NCI-H146 treated with DMSO at 0.1 percent for 48 hours (cell line): ENCODE measurements at regions not wholly inside any gene's neighbourhood (a gene's known extent, or its start where the extent isn't known, plus 50 kb on each side); places are given as distances from the start of the nearest gene placed in this dataset.
"Not testable (repeated sequence)": the region's sequence is repeated elsewhere in the genome, so short reads cannot be mapped to it uniquely, and the experiment has no call there.

Experiments used
- DNase-seq: peaks from one replicate; lab custom pipeline; 2025; ENCODE audit not compliant: unreplicated experiment; lab: John Stamatoyannopoulos, UW

DNA sequence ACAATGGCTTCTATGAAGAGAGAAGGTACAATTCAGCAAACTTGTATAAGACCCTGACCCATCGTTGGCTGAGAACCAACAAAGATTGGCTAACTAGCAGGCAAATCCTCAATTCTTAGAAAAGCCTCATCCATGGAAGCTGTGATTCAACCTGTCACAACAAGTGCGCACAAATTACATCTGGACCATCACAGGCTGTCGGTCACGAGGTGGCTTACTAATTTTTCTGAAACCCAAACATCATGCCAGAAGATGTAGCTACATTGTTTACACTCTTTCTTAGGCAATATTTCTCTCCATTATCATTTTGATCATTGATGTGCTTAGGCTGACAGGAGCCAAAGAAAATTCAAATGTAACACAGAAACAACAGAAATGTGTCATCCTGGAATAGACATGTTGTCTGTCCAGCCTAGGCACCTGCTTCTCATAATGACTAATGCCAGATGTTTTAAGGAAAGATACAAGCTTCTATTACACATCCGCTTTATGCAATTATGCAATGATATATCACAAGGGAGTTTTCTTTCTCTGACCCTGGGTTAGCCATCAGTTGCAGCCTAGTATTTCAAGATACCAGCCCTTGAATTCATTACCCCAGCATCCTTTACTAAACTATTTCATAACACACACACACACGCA is 92.9 kb upstream of the DIO2 start:
- no peak for DNase-seq

DNA sequence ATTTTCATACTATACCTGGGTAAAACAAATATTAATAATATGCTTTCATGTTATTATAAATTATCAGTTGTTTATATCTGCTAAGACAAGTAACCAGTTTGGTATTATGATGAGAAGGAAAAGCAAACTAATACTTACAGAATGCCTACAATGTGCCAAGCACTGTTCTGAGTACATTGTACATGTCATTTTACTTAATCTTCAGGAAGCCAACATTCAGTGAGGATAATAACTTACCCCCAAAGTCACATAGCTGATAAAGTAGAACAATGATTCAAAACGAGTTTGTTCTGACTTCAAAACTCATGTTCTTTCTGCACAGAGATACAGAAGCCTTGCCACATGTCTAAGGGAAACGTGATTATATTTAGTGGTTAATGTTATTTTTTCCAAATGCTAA is 89.0 kb upstream of the DIO2 start:
- DNase-seq: no peak

DNA sequence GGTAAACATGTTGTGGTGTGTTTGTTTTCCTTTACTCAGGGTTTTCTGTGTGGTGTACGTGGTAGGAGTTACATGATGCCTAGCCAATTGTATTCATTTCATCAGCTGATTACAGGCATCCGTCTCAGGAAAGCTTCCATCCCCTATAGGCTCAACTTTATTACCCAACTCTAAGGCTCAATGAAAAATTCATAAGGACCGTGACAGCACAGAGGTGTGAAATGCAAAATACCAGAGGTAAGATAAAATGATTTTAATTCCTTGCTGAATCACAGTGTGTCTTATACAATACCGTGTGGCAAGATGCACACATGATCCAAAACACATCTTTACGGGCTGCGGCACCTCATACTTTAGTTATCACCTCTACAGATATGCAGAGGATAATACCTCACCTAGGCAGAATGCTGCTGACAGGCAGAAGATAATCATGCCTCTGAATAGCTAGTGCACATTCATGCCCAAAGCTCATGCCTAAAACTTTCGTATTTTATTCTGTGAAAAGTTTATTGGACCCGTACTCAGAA is 87.2 kb upstream of the DIO2 start:
- DNase-seq: no peak

DNA sequence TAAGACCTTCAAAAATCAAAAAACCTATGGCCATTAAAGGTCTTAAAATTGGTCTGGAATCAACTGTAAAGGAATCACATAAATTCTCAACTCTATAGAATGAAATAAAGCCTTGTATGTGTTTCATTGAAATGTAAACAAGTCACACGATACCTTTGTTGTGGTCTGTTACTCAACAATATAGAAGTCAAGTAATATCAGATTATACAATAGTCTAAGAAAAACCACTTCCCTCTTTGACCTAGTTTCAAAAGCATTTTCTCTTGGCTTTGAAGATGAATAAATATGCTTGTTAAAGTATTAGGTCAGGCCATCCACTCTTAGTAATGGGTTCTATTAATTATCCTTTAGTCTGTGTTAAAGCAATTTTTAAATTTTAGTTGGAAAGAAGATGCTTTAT is 79.8 kb upstream of the DIO2 start:
- no peak for DNase-seq

DNA sequence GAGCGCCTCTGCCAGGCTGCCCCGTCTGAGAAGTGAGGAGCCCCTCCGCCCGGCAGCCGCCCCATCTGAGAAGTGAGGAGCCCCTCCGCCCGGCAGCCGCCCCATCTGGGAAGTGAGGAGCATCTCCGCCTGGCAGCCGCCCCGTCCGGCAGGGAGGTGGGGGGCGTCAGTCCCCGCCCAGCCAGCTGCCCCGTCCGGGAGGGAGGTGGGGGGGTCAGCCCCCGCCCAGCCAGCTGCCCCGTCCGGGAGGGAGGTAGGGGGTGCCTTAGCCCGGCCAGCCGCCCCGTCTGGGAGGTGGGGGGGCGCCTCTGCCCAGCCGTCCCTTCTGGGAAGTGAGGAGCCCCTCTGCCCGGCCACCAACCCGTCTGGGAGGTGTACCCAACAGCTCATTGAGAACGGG is 75.4 kb upstream of the DIO2 start:
- DNase-seq: not testable (repeated sequence)

- no peak for DNase-seq
Observed at GRCh38 chr14:80278293-80279023, 67.2 kb upstream of the DIO2 start.

DNA sequence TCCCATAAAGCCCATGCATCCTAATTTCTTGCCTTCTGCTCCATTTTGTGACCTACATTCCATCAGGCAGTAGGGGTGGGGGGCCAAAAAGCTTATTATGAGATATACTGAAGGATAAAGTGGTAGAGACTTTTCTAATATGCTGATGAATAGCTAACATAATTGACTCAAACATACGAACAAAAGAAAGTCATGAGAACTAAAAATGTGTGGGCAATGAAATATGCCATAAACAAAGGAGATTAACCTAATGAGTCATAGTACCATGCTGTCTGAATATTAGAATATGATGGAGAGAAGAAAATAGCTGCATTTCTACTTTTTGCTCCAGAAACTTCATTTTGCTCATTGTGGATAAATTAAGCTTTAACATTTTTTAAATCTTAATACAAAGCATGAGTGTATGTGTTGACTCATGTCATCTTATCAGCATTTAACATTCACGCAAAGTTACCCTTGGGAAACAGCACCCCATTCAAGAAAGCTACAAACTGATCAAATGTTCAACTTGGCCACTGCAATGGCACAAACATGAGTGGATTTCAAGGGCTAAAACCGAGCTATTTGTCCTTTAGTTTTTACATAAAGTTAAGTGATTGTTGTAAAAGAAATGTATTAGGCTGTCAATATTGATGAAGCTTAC is 64.0 kb upstream of the DIO2 start:
- DNase-seq: no peak

DNA sequence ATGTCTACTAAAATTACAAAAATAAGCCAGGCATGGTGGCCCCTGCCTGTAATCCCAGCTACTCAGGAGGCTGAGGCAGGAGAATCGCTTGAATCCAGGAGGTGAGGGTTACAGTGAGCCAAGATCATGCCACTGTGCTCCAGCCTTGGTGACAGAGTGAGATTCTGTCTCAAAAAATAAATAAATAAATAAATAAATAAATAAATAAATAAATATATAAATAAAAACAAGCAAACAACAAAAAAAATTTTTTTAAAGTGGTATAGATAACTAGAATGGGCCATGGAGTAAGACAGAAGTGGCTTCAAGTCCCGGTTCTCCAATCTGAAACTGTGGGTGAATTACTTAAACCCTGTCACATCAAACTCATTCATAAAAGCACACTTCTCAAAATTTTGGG is 63.0 kb upstream of the DIO2 start:
- not testable (repeated sequence) for DNase-seq

DNA sequence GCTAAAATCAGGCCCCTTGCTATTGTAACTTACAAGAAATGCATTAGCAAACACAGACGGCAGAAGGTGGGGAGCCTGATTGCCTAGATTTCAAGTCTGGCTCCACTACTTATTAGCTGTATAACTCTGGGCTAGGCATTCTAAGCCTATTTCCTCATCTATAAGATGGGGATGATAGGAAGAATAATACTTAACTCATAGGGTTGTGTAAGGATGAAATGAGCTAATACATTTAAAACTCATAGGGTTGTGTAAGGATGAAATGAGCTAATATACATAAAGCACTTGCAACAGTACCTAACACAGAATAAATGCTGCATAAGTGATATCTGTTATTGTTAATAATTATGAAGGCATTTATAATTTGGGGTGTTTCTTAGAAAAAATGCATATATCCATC is 60.1 kb upstream of the DIO2 start:
- no peak for DNase-seq

DNA sequence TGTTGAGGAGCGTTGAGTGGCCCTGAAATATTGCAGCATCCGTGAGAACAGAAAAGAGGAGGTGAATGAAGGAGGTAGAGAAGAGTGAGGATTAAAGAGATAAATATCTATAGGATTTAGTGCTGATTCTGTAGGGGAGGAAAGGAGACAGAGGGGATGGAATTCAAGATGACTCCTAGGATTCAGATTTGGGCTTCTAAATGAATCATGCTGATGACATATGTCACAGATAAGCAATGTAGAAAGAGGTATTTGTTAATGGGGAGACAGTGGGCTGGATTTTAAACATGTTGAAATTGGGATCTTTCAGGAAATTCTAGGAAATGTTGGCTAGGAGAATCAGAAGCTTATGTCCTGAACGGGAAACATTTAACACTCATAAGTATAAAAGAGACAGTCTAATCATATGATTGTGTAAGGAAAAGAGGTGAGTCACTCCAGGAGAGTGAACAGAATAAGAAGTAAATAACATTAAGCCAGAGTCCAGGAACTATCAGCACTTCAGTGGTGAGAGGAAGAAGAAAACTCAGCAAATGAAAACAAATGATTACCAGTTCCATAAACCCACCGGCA is 58.1 kb upstream of the DIO2 start:
- no peak for DNase-seq

DNA sequence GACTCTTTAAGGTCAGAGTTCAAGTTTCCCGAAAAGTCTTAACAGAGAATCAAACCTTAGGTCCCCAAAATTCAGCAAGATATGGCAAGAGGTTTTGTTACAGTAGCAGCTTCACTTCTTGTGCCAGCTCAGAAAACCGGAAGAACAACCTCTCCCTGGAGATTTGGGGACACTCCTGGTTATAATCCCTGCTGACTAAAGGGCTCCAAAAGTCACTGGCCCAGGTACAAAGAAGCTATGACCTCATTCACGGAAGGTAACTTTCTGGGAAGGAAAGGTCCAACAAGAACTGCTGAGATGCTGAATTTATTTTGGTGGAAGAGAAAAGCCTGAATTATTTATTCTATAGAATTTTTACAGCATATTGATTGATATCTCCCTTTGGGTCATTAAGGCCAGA is 55.6 kb upstream of the DIO2 start:
- no peak for DNase-seq

GRCh38 chr14:80264702-80265101 is 53.4 kb upstream of the DIO2 start:
- DNase-seq: peak; percentile 68
